Upper lobe of left lung (tissue), 4 donors: ENCODE measurements at regions not wholly inside any gene's neighbourhood (a gene's known extent, or its start where the extent isn't known, plus 50 kb on each side); places are given as distances from the start of the nearest gene placed in this dataset.

Experiments used
- CTCF ChIP-seq, 6 experiments: fragments of 450-650 bp in 4 of 6; fragments of 200-600 bp in 2 of 6; sonication (generic) in 2 of 6; IDR thresholded peaks; one replicate each; pipeline ENCODE4 v1.5.1; 2016 to 2019; ENCODE audit warnings: antibody characterized with exemption in 6 of 6
- EP300 ChIP-seq, 4 donors: sonication (generic); formaldehyde crosslinking; IDR thresholded peaks; one replicate each; pipeline ENCODE4 v1.5.1; 2017; ENCODE audit warnings: antibody characterized with exemption in 4 of 4, control low read depth in 2 of 4
- POLR2A ChIP-seq, 4 donors: fragments of 450-650 bp; IDR thresholded peaks; one replicate each; pipeline ENCODE4 v1.5.1; 2016 to 2017; ENCODE audit warnings: antibody characterized with exemption in 4 of 4, mild to moderate bottlenecking in 2 of 4
- POLR2AphosphoS5 ChIP-seq, 2 donors: sonication (generic); formaldehyde crosslinking; IDR thresholded peaks; one replicate each; pipeline ENCODE4 v1.5.1; 2017; ENCODE audit warnings: antibody characterized with exemption in 2 of 2

GRCh38 chr5:88391116-88391515 is 122.5 kb upstream of the TMEM161B start:
- TF ChIP-seq CTCF (IDR thresholded peaks at IDR 0.05): no peak
- no peak for TF ChIP-seq EP300 (IDR thresholded peaks at IDR 0.05)
- no peak for TF ChIP-seq POLR2AphosphoS5 (IDR thresholded peaks at IDR 0.05)
- no peak for TF ChIP-seq POLR2A (IDR thresholded peaks at IDR 0.05)
